ENCODE measurements at regions not wholly inside any gene's neighbourhood (a gene's known extent, or its start where the extent isn't known, plus 50 kb on each side); places are given as distances from the start of the nearest gene placed in this dataset.

DNA sequence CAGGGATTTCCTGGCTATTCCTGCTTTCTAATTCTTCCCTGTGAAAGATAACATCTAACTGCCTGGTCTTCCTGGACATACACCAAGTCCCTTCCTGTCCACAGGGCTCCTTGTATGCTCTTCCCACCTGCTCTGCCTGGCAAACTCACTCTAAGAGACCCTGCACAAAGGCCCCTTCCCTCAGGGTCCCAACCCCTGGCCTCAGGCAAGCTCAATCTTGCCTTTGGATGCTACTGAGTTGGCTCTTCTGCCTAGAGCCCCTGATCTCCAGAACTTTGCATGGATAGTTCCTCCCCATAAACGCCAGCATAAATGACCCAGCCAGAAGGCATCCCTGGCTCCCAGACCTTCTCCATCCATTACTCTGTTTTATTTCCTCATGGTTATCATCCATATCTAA lies 98.3 kb upstream of the OTOS start:
- 3 to 7% methylated on average over 1 of the region's 1 CpG for WGBS, 2 experiments (ENCODE audit: low coverage in 1 of 2, low lambda C conversion rate in 2 of 2, missing lambda C conversion rate in 2 of 2)
- Histone ChIP-seq H4K20me1 (ENCODE audit: insufficient read depth) (no peaks in the 10 kb centered on the region), H3K79me2 (ENCODE audit: insufficient read depth) (no peaks in the 10 kb centered on the region), H3K9me2 (ENCODE audit: insufficient read depth) (no peaks in the 10 kb centered on the region), H3K4me1 (ENCODE audit: insufficient read depth) (peaks cover 8% of the 10 kb centered on the region), H3K4me3 (no peak overlapping the region), H3K27me3 (replicated peaks; ENCODE audit: insufficient read depth) (peaks cover 16% of the 10 kb centered on the region; the same call in 1 of the 2 replicates), H3K27ac (no peak overlapping the region), H3F3A (ENCODE audit: insufficient read depth) (peaks cover 13% of the 10 kb centered on the region), H3K4me2 (ENCODE audit: unreplicated experiment) (no peak overlapping the region), H3K9me3 (ENCODE audit: low read depth) (no peaks in the 10 kb centered on the region), H3K36me3 (ENCODE audit: low read depth) (no peaks in the 10 kb centered on the region), H2AFZ (no peak overlapping the region), H3K9ac (no peak overlapping the region)
- in situ Hi-C loops (cut with MboI), result no loop called here
- DNase-seq, result no peak
- TF ChIP-seq EZH2phosphoT487 (IDR thresholded peaks at IDR 0.05; ENCODE audit: insufficient read depth, low read depth) (no peak), EZH2 (IDR thresholded peaks at IDR 0.05; ENCODE audit: insufficient read depth, poor library complexity, severe bottlenecking) (no peak)

DNA sequence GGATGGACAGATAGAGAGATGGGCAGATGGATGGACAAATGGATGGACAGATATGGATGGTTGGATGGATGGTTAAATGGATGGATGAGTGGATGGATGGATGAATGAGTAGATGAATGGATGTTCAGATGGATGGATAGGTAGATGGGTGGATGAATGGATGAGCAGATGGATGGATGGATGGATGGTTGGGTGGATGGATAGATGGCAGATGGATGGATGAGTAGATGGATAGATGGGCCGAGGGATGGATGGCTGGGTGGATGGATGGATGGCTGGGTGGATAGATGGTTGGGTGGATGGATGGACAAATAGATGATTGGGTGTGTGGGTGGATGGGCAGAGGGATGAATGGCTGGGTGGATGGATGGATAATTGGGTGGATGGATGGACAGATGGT lies 98.9 kb upstream of the OTOS start:
- H3K27ac ChIP-seq, result no peak overlapping the region
- peaks cover 16% of the 10 kb centered on the region; the same call in 1 of the 2 replicates for H3K27me3 ChIP-seq (replicated peaks; ENCODE audit: insufficient read depth)
- H3K9me3 ChIP-seq (ENCODE audit: low read depth), result no peaks in the 10 kb centered on the region
- no peak overlapping the region for H3K9ac ChIP-seq
- H3K4me3 ChIP-seq, result no peak overlapping the region
- in situ Hi-C loops (cut with MboI), result no loop called here
- H4K20me1 ChIP-seq (ENCODE audit: insufficient read depth), result no peaks in the 10 kb centered on the region
- H3K4me1 ChIP-seq (ENCODE audit: insufficient read depth), result peaks cover 8% of the 10 kb centered on the region
- 87 to 88% methylated on average over 1 of the region's 1 CpG for WGBS, 2 experiments (ENCODE audit: low coverage in 1 of 2, low lambda C conversion rate in 2 of 2, missing lambda C conversion rate in 2 of 2)
- DNase-seq, result no peak
- H3K79me2 ChIP-seq (ENCODE audit: insufficient read depth), result no peaks in the 10 kb centered on the region
- TF ChIP-seq EZH2phosphoT487 (IDR thresholded peaks at IDR 0.05; ENCODE audit: insufficient read depth, low read depth), result no peak
- no peak for TF ChIP-seq EZH2 (IDR thresholded peaks at IDR 0.05; ENCODE audit: insufficient read depth, poor library complexity, severe bottlenecking)
- no peaks in the 10 kb centered on the region for H3K9me2 ChIP-seq (ENCODE audit: insufficient read depth)
- H3K4me2 ChIP-seq (ENCODE audit: unreplicated experiment), result no peak overlapping the region
- H3F3A ChIP-seq (ENCODE audit: insufficient read depth), result peaks cover 13% of the 10 kb centered on the region
- no peaks in the 10 kb centered on the region for H3K36me3 ChIP-seq (ENCODE audit: low read depth)
- H2AFZ ChIP-seq, result no peak overlapping the region

DNA sequence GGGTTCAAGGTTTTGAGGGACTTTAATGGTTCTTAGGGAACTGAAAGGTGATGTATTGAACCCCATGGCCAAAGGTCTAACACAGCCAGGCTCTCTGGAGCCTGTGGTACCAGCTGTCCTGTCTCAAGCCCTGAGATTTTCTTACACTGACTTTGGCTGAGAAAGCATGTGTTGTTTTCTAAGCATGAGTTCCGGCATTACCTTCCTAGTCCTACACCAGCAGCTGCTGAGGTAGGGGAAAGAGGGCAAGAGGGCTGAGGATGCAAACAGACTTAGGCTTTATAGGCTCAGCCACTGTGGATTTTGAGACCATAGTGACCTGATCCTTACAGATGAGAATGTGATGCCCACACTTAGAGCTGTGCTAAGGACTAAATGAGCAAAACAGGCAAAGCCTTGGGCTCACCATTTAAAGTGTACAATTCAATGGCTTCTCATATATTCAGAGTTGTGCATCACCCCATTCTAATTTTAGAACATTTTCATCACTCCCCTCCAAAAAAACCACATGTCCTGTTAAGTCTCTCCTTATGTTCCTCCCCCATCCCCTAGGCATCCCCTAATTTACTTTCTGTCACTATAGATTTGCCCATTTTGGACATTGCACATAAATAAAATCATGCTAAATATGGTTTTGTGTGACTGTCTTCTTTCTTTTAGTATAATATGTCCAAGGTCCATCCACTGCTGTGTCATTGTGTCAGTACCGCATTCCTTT lies 99.7 kb upstream of the OTOS start:
- TF ChIP-seq EZH2phosphoT487 (IDR thresholded peaks at IDR 0.05; ENCODE audit: insufficient read depth, low read depth), result no peak
- TF ChIP-seq EZH2 (IDR thresholded peaks at IDR 0.05; ENCODE audit: insufficient read depth, poor library complexity, severe bottlenecking), result no peak
- 82 to 91% methylated on average over 2 of the region's 2 CpGs for WGBS, 2 experiments (ENCODE audit: low coverage in 1 of 2, low lambda C conversion rate in 2 of 2, missing lambda C conversion rate in 2 of 2)
- no peaks in the 10 kb centered on the region for H3K36me3 ChIP-seq (ENCODE audit: low read depth)

DNA sequence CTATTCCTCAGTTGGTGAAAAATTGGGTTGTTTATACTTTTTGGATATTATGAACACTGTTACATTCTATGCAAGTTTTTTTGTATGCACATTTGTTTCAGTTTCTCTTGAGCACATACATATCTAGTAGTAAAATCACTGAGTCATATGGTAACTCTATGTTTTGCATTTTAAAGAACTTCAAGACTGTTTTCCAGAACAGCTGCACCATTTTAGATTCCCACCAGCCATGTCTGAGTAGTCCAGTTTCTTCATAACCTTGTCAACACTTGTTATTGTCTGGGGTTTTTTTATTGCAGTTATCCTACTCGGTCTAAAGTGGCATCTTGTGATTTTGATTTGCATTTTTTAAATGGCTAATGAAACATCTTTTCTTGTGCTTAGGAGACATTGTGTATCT lies 100.3 kb upstream of the OTOS start:
- Histone ChIP-seq H3K9me2 (ENCODE audit: insufficient read depth) (no peaks in the 10 kb centered on the region), H3K4me1 (ENCODE audit: insufficient read depth) (peaks cover 8% of the 10 kb centered on the region), H3K79me2 (ENCODE audit: insufficient read depth) (no peaks in the 10 kb centered on the region), H3K27me3 (replicated peaks; ENCODE audit: insufficient read depth) (peaks cover 16% of the 10 kb centered on the region; the same call in 1 of the 2 replicates), H2AFZ (no peak overlapping the region), H3K4me3 (no peak overlapping the region), H3F3A (ENCODE audit: insufficient read depth) (peaks cover 13% of the 10 kb centered on the region), H3K27ac (no peak overlapping the region), H3K36me3 (ENCODE audit: low read depth) (no peaks in the 10 kb centered on the region), H4K20me1 (ENCODE audit: insufficient read depth) (no peaks in the 10 kb centered on the region), H3K4me2 (ENCODE audit: unreplicated experiment) (no peak overlapping the region), H3K9me3 (ENCODE audit: low read depth) (no peaks in the 10 kb centered on the region), H3K9ac (no peak overlapping the region)
- TF ChIP-seq EZH2 (IDR thresholded peaks at IDR 0.05; ENCODE audit: insufficient read depth, poor library complexity, severe bottlenecking) (no peak), EZH2phosphoT487 (IDR thresholded peaks at IDR 0.05; ENCODE audit: insufficient read depth, low read depth) (no peak)
- WGBS, 2 experiments (ENCODE audit: low coverage in 1 of 2, low lambda C conversion rate in 2 of 2, missing lambda C conversion rate in 2 of 2), result 50 to 63% methylated on average over 1 of the region's 1 CpG
- DNase-seq, result no peak
- in situ Hi-C loops (cut with MboI), result no loop called here

More for the DNA sequence above, 99.7 kb upstream of the OTOS start:
- Histone ChIP-seq H3K4me3 (no peak overlapping the region), H3K9ac (no peak overlapping the region), H3F3A (ENCODE audit: insufficient read depth) (peaks cover 13% of the 10 kb centered on the region), H3K27me3 (replicated peaks; ENCODE audit: insufficient read depth) (peaks cover 16% of the 10 kb centered on the region; the same call in 1 of the 2 replicates), H3K9me2 (ENCODE audit: insufficient read depth) (no peaks in the 10 kb centered on the region), H2AFZ (no peak overlapping the region), H4K20me1 (ENCODE audit: insufficient read depth) (no peaks in the 10 kb centered on the region), H3K4me2 (ENCODE audit: unreplicated experiment) (no peak overlapping the region), H3K9me3 (ENCODE audit: low read depth) (no peaks in the 10 kb centered on the region), H3K79me2 (ENCODE audit: insufficient read depth) (no peaks in the 10 kb centered on the region), H3K4me1 (ENCODE audit: insufficient read depth) (peaks cover 8% of the 10 kb centered on the region), H3K27ac (no peak overlapping the region)
- no peak for DNase-seq
- in situ Hi-C loops (cut with MboI), result no loop called here

Data from GM23248 (cell line).